ENCODE measurements at regions not wholly inside any gene's neighbourhood (a gene's known extent, or its start where the extent isn't known, plus 50 kb on each side); places are given as distances from the start of the nearest gene placed in this dataset.
"Not testable (repeated sequence)": the region's sequence is repeated elsewhere in the genome, so short reads cannot be mapped to it uniquely, and the experiment has no call there.

DNA sequence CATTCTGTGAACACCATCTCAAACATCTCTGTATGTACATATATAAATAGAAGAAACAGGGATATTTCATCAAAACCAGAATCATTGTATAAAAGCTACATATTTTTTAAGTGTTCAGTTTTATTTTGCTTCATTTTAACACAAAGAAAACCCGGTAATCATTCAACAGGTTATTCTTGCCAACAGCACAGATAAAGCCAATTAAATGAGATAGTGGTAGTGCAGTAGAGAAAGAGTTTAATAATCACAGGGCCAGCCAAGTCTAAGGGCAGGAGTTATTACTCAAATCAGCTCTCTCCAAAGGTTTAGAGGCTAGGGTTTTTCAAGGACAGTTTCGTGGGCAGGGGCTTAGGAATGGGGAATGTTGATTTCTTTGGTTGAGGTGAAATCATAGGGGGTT is 261.0 kb upstream of the KIF2A start:
- no peak for DNase-seq

- no peak for DNase-seq
Measured at GRCh38 chr5:62046191-62046590, 259.8 kb upstream of the KIF2A start.

DNA sequence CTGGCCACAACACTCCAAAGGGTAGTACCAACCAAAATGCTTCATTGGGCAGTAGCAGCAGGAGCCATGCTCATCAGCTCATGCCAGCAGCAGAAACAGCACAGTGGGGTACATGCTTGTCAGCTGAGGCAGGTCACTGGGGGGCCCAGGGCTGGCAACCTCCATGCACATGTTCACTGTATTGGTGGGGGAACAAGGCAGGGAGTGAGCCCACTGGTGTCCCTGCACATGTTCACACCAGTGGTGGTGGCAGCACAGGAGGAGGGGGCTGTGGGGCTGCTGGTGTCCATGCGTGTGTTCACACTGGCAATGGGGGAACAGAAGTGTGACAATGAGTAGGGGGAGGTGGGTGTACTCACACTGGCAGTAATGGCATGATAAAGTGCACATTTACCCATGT is 254.3 kb upstream of the KIF2A start:
- DNase-seq: no peak

GRCh38 chr5:62059960-62060359 is 246.0 kb upstream of the KIF2A start:
- DNase-seq: no peak

DNA sequence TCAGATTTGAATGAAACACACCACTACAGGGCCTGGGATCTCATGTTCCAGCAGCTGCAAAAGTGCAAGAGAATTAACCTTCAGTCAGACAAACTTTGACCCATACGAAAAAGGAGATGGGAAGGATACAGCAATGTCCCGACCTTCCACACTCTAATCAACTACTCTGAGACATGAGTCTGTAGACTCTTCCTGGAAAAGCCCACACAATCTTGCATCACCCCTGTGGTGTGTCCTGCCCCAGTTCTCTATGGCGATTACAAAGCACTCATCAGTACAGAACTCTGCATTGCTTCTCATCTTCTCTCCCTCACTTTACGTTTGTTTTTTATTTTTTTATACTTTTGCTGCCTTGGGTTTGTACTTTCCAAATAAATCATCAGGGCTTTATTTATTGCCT is 241.0 kb upstream of the KIF2A start:
- no peak for DNase-seq

- DNase-seq: no peak
Measured at GRCh38 chr5:62066761-62067277, 239.2 kb upstream of the KIF2A start.

GRCh38 chr5:62068554-62068953 is 237.5 kb upstream of the KIF2A start:
- no peak for DNase-seq

- DNase-seq: no peak
Measured at GRCh38 chr5:62077387-62077786, 228.6 kb upstream of the KIF2A start.

DNA sequence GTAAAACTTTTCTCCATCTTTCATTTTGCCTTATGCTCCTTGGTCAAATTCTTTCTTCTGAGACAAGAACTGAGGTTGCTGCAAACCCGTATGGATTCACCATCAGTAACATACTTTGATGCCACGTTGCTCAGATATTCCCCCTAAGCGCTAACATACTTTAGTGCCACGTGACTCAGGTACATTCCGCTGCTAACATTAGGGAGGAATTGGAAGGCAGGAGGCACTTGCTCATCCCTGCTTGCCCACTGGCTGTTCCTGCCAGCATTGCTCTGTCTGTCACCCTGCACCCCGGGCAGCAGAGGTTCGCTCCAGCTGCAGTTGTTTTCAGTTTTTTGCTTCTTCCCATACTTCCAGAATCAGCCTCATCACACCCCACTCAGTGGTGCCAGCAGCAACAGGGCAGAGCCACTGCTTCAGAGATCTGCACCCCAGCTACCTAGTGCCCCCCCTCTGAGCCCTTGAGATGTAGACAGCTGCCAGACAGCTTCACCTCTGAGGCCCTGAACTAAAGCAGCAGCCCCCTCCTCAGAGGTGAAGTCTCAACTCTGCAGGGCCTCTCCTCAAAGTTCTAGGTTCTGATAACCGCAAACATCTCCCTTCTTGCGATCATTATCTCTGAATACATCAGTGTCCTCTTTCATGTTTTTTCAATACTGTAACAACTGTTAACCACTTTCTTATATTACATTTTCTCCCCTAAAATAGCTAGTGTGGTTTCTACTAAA is 228.0 kb upstream of the KIF2A start:
- no peak for DNase-seq

DNA sequence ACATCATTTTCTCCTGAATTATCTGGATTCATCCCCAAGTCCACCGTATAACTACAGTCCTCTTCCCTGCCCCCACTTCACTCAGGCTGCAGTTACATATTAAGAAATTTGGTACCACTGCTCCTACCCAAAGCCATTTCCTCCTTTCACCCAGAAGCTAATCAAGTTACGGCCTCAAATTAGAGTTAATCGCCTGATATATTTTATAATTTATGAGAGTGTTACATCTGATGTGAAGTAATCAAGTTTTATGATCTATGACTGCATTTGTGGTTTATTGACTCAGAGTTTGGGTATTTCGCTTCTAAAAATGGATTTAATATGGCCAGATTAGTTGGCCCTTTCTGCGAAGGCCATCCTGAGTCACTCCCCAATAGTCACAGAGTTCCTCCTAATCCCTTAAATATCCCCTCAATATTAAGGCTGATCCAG is 223.6 kb upstream of the KIF2A start:
- no peak for DNase-seq

- DNase-seq: no peak
Measured at GRCh38 chr5:62083247-62083646, 222.8 kb upstream of the KIF2A start.

GRCh38 chr5:62083661-62084060 is 222.3 kb upstream of the KIF2A start:
- DNase-seq: no peak

DNA sequence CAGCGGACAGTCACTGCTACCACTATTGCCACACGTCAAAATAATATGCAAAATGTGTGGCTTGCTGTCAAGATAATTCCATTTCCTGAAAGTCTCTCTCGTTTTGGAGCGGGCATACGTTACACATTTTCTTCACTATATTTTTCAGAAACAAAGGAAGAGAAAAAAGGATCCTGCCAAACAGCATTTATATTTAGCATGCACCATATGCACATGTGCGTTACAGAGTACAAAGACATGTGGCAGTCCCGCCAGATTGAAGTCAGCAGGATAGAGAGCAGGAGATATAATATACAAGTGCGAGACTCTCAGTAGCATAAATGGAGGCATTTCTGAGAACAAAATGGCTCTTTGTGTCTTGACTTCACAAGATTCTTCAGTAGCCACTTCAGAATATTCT is 221.6 kb upstream of the KIF2A start:
- no peak for DNase-seq

- no peak for DNase-seq
Measured at GRCh38 chr5:62090953-62091352, 215.1 kb upstream of the KIF2A start.

GRCh38 chr5:62093411-62093810 is 212.6 kb upstream of the KIF2A start:
- no peak for DNase-seq

GRCh38 chr5:62093976-62094375 is 212.0 kb upstream of the KIF2A start:
- no peak for DNase-seq

DNA sequence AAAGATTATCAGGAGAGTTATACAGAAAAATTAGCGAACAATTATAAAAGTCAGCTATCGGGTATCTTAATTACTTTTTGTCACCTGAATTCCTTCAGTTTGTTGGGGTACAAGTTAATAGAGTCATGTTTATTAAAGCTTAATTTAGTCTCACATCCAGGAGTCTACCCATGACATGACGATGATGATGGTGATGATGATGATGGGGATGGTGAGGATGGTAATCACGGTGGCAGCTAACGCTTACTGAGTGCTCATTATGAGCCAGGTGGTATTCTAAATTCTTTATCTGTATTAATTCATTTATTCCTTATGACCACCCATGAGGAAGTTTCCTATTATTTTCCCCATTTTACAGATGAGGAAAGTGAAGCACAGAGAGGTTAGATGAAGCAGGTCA is 208.6 kb upstream of the KIF2A start:
- no peak for DNase-seq

- no peak for DNase-seq
Measured at GRCh38 chr5:62100201-62100600, 205.8 kb upstream of the KIF2A start.

DNA sequence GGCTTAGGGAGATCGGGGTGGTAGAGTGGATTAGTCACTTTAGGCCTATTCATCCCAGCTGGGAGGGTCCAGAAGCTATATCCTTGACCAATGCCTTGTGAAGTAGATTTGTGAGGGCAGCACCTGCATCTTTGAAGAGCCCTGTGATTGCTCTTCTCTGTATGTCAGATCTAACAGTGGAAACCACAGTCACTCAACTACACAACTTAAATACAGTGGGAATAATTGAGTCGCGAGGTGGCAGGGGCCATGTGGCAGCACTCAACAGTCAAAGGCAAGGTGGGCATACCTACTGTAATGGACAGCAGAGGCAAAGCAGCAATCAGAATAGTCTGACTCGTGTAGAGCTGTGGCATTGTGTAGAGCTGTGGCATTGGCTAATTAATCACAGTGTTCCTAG is 202.1 kb upstream of the KIF2A start:
- not testable (repeated sequence) for DNase-seq

GRCh38 chr5:62111428-62111827 is 194.6 kb upstream of the KIF2A start:
- DNase-seq: no peak

GRCh38 chr5:62112689-62113228 is 193.2 kb upstream of the KIF2A start:
- no peak for DNase-seq

- no peak for DNase-seq
Measured at GRCh38 chr5:62115014-62115413, 191.0 kb upstream of the KIF2A start.

DNA sequence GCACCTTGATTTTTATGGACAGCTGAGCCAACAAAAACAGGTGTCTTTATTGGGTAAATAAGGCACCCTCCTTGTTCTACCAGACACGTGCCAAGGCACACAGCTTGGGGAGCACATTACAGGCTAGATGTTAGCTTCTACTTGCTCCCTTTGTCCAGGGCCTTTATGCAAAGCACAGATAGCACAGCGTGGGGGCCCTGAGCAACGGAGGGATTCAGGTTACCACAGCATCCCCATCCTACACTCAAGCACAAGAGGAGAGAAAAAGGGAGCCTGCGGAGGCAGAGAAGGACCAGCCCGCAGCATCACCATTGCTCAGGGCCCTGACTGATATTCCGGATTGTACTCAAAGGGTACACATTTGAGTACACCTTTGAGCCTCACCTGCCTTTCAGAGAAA is 181.7 kb upstream of the KIF2A start:
- no peak for DNase-seq

GRCh38 chr5:62126090-62126489 is 179.9 kb upstream of the KIF2A start:
- DNase-seq: no peak

Measured in activated CD4-positive, alpha-beta T cell treated with anti-CD3 and anti-CD28 coated beads for 48 hours (primary cell).